H9 (cell line): ENCODE measurements at regions not wholly inside any gene's neighbourhood (a gene's known extent, or its start where the extent isn't known, plus 50 kb on each side); places are given as distances from the start of the nearest gene placed in this dataset.

Experiments used
- DNase-seq: peaks from one replicate; pipeline ENCODE4 v3.0.0-alpha.2; 2017
- H2AFZ ChIP-seq: one replicate; pipeline ENCODE4 v1.6.1; 2013; ENCODE audit warnings: mild to moderate bottlenecking, low read length, control low read depth, moderate library complexity
- H2AK5ac ChIP-seq: 2 replicates; pipeline ENCODE4 v1.6.1; 2013; ENCODE audit warnings: low read length, control low read depth, mixed read lengths; ENCODE audit not compliant: insufficient read length
- H2BK120ac ChIP-seq: one replicate; pipeline ENCODE4 v1.6.1; 2013; ENCODE audit warnings: low read depth, mild to moderate bottlenecking, low read length, control low read depth, inconsistent platforms; ENCODE audit not compliant: poor library complexity, severe bottlenecking
- H2BK12ac ChIP-seq: 2 replicates; pipeline ENCODE4 v1.6.1; 2013; ENCODE audit warnings: low read length, control low read depth, mixed read lengths, low read depth; ENCODE audit not compliant: insufficient read length
- H2BK15ac ChIP-seq: 2 replicates; pipeline ENCODE4 v1.6.1; 2013; ENCODE audit warnings: low read depth, low read length, control low read depth
- H2BK20ac ChIP-seq: one replicate; pipeline ENCODE4 v1.6.1; 2013; ENCODE audit warnings: low read depth, mild to moderate bottlenecking, low read length, control low read depth, inconsistent platforms; ENCODE audit not compliant: poor library complexity, severe bottlenecking
- H2BK5ac ChIP-seq: 2 replicates; pipeline ENCODE4 v1.6.1; 2013; ENCODE audit warnings: low read length, control low read depth, mixed read lengths; ENCODE audit not compliant: insufficient read length
- H3K14ac ChIP-seq: 2 replicates; pipeline ENCODE4 v1.6.1; 2013; ENCODE audit warnings: low read length, control low read depth; ENCODE audit not compliant: insufficient read depth
- H3K18ac ChIP-seq: 2 replicates; pipeline ENCODE4 v1.6.1; 2013; ENCODE audit warnings: low read depth, mild to moderate bottlenecking, mixed read lengths, low read length, control low read depth; ENCODE audit not compliant: insufficient read length
- H3K23ac ChIP-seq: 2 replicates; pipeline ENCODE4 v1.6.1; 2013; ENCODE audit warnings: low read length, control low read depth, mixed read lengths, low read depth; ENCODE audit not compliant: insufficient read length
- H3K23me2 ChIP-seq: 2 replicates; pipeline ENCODE4 v1.6.1; 2013; ENCODE audit warnings: low read depth, mild to moderate bottlenecking, mixed read lengths, low read length, control low read depth; ENCODE audit not compliant: insufficient read length, poor library complexity, severe bottlenecking
- H3K27ac ChIP-seq: 2 replicates; pipeline ENCODE4 v1.5.1; 2013; ENCODE audit warnings: low read length, control low read depth, mixed read lengths, low read depth; ENCODE audit not compliant: insufficient read length
- H3K27me3 ChIP-seq: 2 replicates; pipeline ENCODE4 v1.6.1; 2013; ENCODE audit warnings: low read length, control low read depth, inconsistent platforms; ENCODE audit not compliant: insufficient read depth
- H3K4ac ChIP-seq: 2 replicates; pipeline ENCODE4 v1.6.1; 2013; ENCODE audit warnings: low read depth, mild to moderate bottlenecking, control low read depth, inconsistent platforms, low read length, moderate library complexity
- H3K4me1 ChIP-seq: 2 replicates; pipeline ENCODE4 v1.6.1; 2013; ENCODE audit warnings: low read length, control low read depth, inconsistent platforms; ENCODE audit not compliant: insufficient read depth
- H3K4me2 ChIP-seq: 2 replicates; pipeline ENCODE4 v1.6.1; 2013; ENCODE audit warnings: low read length, control low read depth, mixed read lengths; ENCODE audit not compliant: insufficient read length, insufficient read depth
- H3K56ac ChIP-seq: 2 replicates; pipeline ENCODE4 v1.6.1; 2013; ENCODE audit warnings: low read depth, mild to moderate bottlenecking, mixed read lengths, low read length, control low read depth; ENCODE audit not compliant: insufficient read length
- H3K79me1 ChIP-seq: 2 replicates; pipeline ENCODE4 v1.6.1; 2013; ENCODE audit warnings: low read depth, mild to moderate bottlenecking, moderate library complexity, low read length, control low read depth, inconsistent platforms; ENCODE audit not compliant: insufficient read depth, poor library complexity, severe bottlenecking
- H3K79me2 ChIP-seq: 2 replicates; pipeline ENCODE4 v1.6.1; 2013; ENCODE audit warnings: low read length, control low read depth, inconsistent platforms; ENCODE audit not compliant: insufficient read depth
- H3K9ac ChIP-seq: 2 replicates; pipeline ENCODE4 v1.6.1; 2013; ENCODE audit warnings: low read length, control low read depth, mixed read lengths; ENCODE audit not compliant: insufficient read length; ENCODE audit errors: extremely low read depth
- H3K9me3 ChIP-seq: one replicate; pipeline ENCODE4 v1.6.1; 2013; ENCODE audit warnings: low read depth, low read length, inconsistent platforms; ENCODE audit not compliant: control insufficient read depth
- H3T11ph ChIP-seq: one replicate; pipeline ENCODE4 v1.6.1; 2013; ENCODE audit warnings: mild to moderate bottlenecking, low read length, control low read depth, inconsistent platforms
- H4K20me1 ChIP-seq: one replicate; pipeline ENCODE4 v1.6.1; 2013; ENCODE audit not compliant: control insufficient read depth, insufficient read length, insufficient read depth
- H4K5ac ChIP-seq: 2 replicates; pipeline ENCODE4 v1.6.1; 2013; ENCODE audit warnings: low read depth, mild to moderate bottlenecking, mixed read lengths, low read length, control low read depth; ENCODE audit not compliant: insufficient read length
- H4K8ac ChIP-seq: replicated peaks from 2 replicates; pipeline ENCODE4 v1.6.1; 2013; ENCODE audit warnings: low read length, control low read depth, mixed read lengths, low read depth; ENCODE audit not compliant: insufficient read length
- H4K91ac ChIP-seq: 2 replicates; pipeline ENCODE4 v1.6.1; 2013; ENCODE audit warnings: low read depth, mild to moderate bottlenecking, moderate library complexity, mixed read lengths, low read length, control low read depth; ENCODE audit not compliant: insufficient read length
- H3K27ac Mint-ChIP-seq, 3 experiments: 2 replicates in 2 of 3; 3 replicates in 1 of 3; pipeline ENCODE4 v1.8.0; 2020 to 2021; ENCODE audit warnings: mixed read lengths in 3 of 3, mild to moderate bottlenecking in 1 of 3, moderate library complexity in 1 of 3
- H3K27me3 Mint-ChIP-seq: 2 replicates; pipeline ENCODE4 v1.8.0; 2021; ENCODE audit warnings: low read depth, mild to moderate bottlenecking, moderate library complexity, mixed read lengths
- H3K36me3 Mint-ChIP-seq, 3 experiments: 2 replicates in 2 of 3; 3 replicates in 1 of 3; pipeline ENCODE4 v1.8.0; 2020 to 2021; ENCODE audit warnings: low read depth in 3 of 3, mixed read lengths in 3 of 3; ENCODE audit not compliant: insufficient read depth in 1 of 3
- H3K4me1 Mint-ChIP-seq, 2 experiments: 2 replicates each; pipeline ENCODE4 v1.8.0; 2020; ENCODE audit warnings: mixed read lengths in 2 of 2
- H3K4me3 Mint-ChIP-seq, 2 experiments: 2 replicates in 1 of 2; 3 replicates in 1 of 2; pipeline ENCODE4 v1.8.0; 2020 to 2021; ENCODE audit warnings: mild to moderate bottlenecking in 2 of 2, mixed read lengths in 2 of 2, moderate library complexity in 1 of 2
- H3K9me3 Mint-ChIP-seq, 2 experiments: 2 replicates in 1 of 2; 3 replicates in 1 of 2; pipeline ENCODE4 v1.8.0; 2020; ENCODE audit warnings: mild to moderate bottlenecking in 2 of 2, mixed read lengths in 2 of 2, moderate library complexity in 1 of 2
- CTCF ChIP-seq: fragments of 200-600 bp; sonication (generic); conservative IDR thresholded peaks from 3 replicates; pipeline ENCODE4 v1.8.0; 2021; ENCODE audit warnings: antibody characterized with exemption, mild to moderate bottlenecking
- WGBS: extraction: QIAGEN DNeasy Blood & Tissue Kit; methylation state at CpG from one replicate; pipeline ENCODE4 v1.1.7; 2013; ENCODE audit warnings: missing lambda C conversion rate, low lambda C conversion rate, mixed read lengths; ENCODE audit not compliant: insufficient read length; ENCODE audit errors: extremely low coverage; 5-methylcytosine and 5-hydroxymethylcytosine counted together

GRCh38 chr1:79693441-79694114, 687.0 kb upstream of the ADGRL4 start:
- no peaks in the 10 kb centered on the region for H3K27me3 Mint-ChIP-seq
- no peak overlapping the region for H3K27ac Mint-ChIP-seq
- Histone ChIP-seq H2AFZ (no peak overlapping the region), H3K23ac (no peak overlapping the region), H3K4me2 (no peak overlapping the region), H2BK15ac (no peak overlapping the region), H2BK20ac (no peak overlapping the region), H3K79me2 (no peaks in the 10 kb centered on the region), H3K9ac (no peak overlapping the region), H3K79me1 (no peaks in the 10 kb centered on the region), H3K4ac (no peak overlapping the region), H3K27me3 (no peaks in the 10 kb centered on the region), H3K4me1 (no peaks in the 10 kb centered on the region), H4K5ac (no peak overlapping the region), H3K14ac (no peak overlapping the region), H3K9me3 (no peaks in the 10 kb centered on the region), H3K56ac (no peak overlapping the region), H3K18ac (no peak overlapping the region), H3K27ac (no peak overlapping the region), H4K20me1 (no peaks in the 10 kb centered on the region), H4K8ac (no peak overlapping the region), H4K91ac (no peak overlapping the region), H2AK5ac (no peak overlapping the region), H2BK12ac (no peak overlapping the region), H3T11ph (no peak overlapping the region), H3K23me2 (no peaks in the 10 kb centered on the region), H2BK120ac (no peak overlapping the region), H2BK5ac (no peak overlapping the region)
- WGBS = no CpG with 5 or more reads among the region's 2 CpGs
- TF ChIP-seq CTCF = no peak
- no peaks in the 10 kb centered on the region; a peak in 2 of 7 replicates for H3K36me3 Mint-ChIP-seq
- no peaks in the 10 kb centered on the region for H3K9me3 Mint-ChIP-seq
- H3K4me1 Mint-ChIP-seq = peaks cover 8 to 11% of the 10 kb centered on the region in 2 experiments
- no peak for DNase-seq
- H3K4me3 Mint-ChIP-seq = no peak overlapping the region
